ENCODE measurements at regions not wholly inside any gene's neighbourhood (a gene's known extent, or its start where the extent isn't known, plus 50 kb on each side); places are given as distances from the start of the nearest gene placed in this dataset.

DNA sequence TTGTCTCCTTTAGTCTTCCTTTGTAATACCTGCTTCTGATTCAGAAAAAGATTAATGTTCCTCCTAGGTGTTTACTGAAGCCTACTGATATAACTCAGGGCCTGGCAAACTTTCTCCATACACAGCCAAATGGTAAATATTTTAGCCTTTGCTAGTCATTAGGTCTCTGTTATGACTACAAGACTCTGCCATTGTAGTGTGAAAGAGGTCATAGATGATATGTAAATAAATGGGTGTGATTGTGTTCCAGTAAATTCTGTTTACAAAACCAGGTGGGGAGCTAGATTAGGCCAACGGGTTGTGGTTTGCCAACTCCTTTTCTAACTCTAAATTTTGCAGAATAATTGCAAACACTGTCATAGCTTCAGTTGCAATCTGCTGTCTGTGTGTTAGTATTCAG, 568.1 kb upstream of the GNPDA2 start:
- H3K36me3 ChIP-seq (replicated peaks in 1 of 2), result no peaks in the 10 kb centered on the region
- TF ChIP-seq, protein P1, sequence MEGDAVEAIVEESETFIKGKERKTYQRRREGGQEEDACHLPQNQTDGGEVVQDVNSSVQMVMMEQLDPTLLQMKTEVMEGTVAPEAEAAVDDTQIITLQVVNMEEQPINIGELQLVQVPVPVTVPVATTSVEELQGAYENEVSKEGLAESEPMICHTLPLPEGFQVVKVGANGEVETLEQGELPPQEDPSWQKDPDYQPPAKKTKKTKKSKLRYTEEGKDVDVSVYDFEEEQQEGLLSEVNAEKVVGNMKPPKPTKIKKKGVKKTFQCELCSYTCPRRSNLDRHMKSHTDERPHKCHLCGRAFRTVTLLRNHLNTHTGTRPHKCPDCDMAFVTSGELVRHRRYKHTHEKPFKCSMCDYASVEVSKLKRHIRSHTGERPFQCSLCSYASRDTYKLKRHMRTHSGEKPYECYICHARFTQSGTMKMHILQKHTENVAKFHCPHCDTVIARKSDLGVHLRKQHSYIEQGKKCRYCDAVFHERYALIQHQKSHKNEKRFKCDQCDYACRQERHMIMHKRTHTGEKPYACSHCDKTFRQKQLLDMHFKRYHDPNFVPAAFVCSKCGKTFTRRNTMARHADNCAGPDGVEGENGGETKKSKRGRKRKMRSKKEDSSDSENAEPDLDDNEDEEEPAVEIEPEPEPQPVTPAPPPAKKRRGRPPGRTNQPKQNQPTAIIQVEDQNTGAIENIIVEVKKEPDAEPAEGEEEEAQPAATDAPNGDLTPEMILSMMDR (IDR thresholded peaks at IDR 0.05), result no peak
- no peak for TF ChIP-seq POLR2A (IDR thresholded peaks at IDR 0.05)
- intact Hi-C loops (cut with DNase I), result no loop called here
- 27 to 71% (median 48%) methylated on average over 1 of the region's 1 CpG for WGBS, 4 donors
- no peak overlapping the region for H3K27ac ChIP-seq
- no peaks in the 10 kb centered on the region for H3K9me3 ChIP-seq (replicated peaks in 1 of 3)
- no peaks in the 10 kb centered on the region for H3K27me3 ChIP-seq
- no peak overlapping the region for H3K4me3 ChIP-seq
- no peak for DNase-seq
- no peaks in the 10 kb centered on the region for H3K4me1 ChIP-seq (replicated peaks in 1 of 2)

DNA sequence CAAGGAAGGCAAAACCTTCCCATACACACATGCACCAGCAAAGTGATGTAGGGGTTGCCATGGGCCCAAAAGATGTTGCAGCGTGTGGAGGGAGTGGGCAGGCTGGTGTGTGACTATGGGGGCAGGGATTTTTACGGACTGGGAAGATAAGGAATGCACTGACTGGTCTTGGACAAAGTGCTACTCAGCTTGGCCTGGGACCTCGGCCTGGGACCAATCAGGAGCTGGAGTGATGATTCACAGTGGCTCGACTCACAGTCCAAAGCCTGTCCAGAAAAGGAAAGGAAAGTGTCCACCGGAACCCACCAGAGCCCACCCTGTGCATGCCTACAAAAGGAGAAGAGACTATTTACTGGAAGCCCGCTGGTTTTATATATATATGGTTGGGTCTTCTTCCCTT, 567.0 kb upstream of the GNPDA2 start:
- Histone ChIP-seq H3K27ac (no peak overlapping the region), H3K4me1 (replicated peaks in 1 of 2) (no peaks in the 10 kb centered on the region), H3K27me3 (no peaks in the 10 kb centered on the region), H3K9me3 (replicated peaks in 1 of 3) (no peaks in the 10 kb centered on the region), H3K36me3 (replicated peaks in 1 of 2) (no peaks in the 10 kb centered on the region), H3K4me3 (no peak overlapping the region)
- intact Hi-C loops (cut with DNase I), result no loop called here
- WGBS, 4 donors, result 80 to 85% (median 84%) methylated on average over 6 of the region's 6 CpGs
- no peak for TF ChIP-seq POLR2A (IDR thresholded peaks at IDR 0.05)
- TF ChIP-seq, protein P1 (IDR thresholded peaks at IDR 0.05), result no peak
- no peak for DNase-seq

DNA sequence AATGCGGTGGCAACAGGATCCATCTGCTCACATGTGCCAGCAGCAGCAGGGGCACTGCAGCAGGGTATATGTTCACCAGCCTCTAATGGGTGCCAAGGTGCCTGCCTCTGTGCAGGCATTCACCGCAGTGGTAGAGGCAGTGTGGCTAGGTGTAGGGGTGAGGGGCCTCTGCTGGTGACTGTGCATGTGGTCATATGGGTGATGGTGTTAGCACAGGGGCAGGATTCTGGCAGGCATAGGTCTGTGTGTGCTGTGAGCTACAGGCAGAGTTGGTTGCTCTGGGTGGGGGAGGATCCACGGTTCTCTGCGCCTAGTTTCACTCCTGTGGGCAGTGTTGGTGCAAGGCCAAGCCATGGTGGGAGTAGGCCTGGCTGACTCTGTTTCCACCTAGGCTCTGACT, 566.5 kb upstream of the GNPDA2 start:
- H3K36me3 ChIP-seq (replicated peaks in 1 of 2), result no peaks in the 10 kb centered on the region
- TF ChIP-seq, protein P1 (IDR thresholded peaks at IDR 0.05), result no peak
- no peak for TF ChIP-seq POLR2A (IDR thresholded peaks at IDR 0.05)
- no peak overlapping the region for H3K27ac ChIP-seq
- H3K4me1 ChIP-seq (replicated peaks in 1 of 2), result no peaks in the 10 kb centered on the region
- no peaks in the 10 kb centered on the region for H3K9me3 ChIP-seq (replicated peaks in 1 of 3)
- intact Hi-C loops (cut with DNase I), result no loop called here
- H3K4me3 ChIP-seq, result no peak overlapping the region
- H3K27me3 ChIP-seq, result no peaks in the 10 kb centered on the region
- WGBS, 4 donors, result 73 to 96% (median 91%) methylated on average over 4 of the region's 4 CpGs
- no peak for DNase-seq

DNA sequence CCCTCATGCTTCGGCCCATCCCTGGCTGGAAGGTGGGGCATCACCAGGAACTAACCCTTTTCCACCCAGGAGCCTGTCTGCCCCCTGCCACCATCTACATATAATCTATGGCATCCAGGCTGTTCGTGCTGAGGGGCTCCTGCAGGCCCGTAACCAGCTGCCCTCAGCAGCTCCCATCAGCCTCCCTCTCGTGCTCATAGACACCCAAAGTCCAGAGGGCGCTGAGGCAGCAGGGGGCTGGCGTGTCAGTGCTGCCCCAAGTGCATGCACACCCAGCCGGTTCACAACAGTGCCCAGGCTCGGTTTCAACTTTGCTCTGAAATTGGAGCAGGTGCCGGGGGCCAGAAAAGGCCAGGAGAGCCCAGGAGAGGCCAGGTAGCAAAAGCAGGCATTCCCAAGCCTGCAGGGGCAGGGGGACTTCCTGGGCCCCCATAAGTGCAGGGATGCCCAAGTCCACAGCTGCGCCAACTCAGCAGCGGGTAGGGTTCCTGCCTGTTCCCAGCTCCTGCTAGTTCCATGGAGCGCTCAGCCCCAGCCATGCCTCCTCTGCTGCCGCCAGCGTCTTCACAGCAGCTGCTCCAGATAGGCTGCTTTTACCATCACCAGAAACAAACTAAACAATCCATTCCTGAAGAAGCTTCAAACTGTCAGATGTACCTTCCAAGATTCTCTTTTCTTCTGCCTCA, 558.2 kb upstream of the GNPDA2 start:
- Histone ChIP-seq H3K36me3 (replicated peaks in 1 of 2) (no peaks in the 10 kb centered on the region), H3K4me3 (no peak overlapping the region), H3K27ac (no peak overlapping the region), H3K9me3 (replicated peaks in 1 of 3) (no peaks in the 10 kb centered on the region), H3K4me1 (replicated peaks in 1 of 2) (no peaks in the 10 kb centered on the region), H3K27me3 (no peaks in the 10 kb centered on the region)
- intact Hi-C loops (cut with DNase I), result no loop called here
- TF ChIP-seq POLR2A (IDR thresholded peaks at IDR 0.05), result no peak
- TF ChIP-seq, protein P1 (IDR thresholded peaks at IDR 0.05), result no peak
- 82 to 96% (median 84%) methylated on average over 4 to 14 of the region's 14 CpGs for WGBS, 4 donors
- DNase-seq, result no peak
